K562 (cell line): ENCODE measurements at regions not wholly inside any gene's neighbourhood (a gene's known extent, or its start where the extent isn't known, plus 50 kb on each side); places are given as distances from the start of the nearest gene placed in this dataset.

Experiments used
- ILK ChIP-seq: fragments of 450-650 bp; IDR thresholded peaks from 2 replicates; pipeline ENCODE4 v1.6.1; 2016; ENCODE audit warnings: missing genetic modification characterization, low read depth, mild to moderate bottlenecking, missing compliant biosample characterization, moderate library complexity, borderline replicate concordance
- JUN ChIP-seq, 2 experiments: sonication (generic) in 1 of 2; formaldehyde crosslinking in 1 of 2; IDR thresholded peaks; 2 replicates each; pipeline versions ENCODE4 v1.6.1 to v1.8.0; 2012 to 2022; ENCODE audit warnings: borderline replicate concordance in 2 of 2, mild to moderate bottlenecking in 2 of 2, improper control_type of control experiment in 1 of 2, low read depth in 1 of 2, low read length in 1 of 2, missing genetic modification reagents in 1 of 2
- RBM22 ChIP-seq: fragments of 200-400 bp; formaldehyde crosslinking; IDR thresholded peaks from 2 replicates; pipeline ENCODE4 v1.6.1; 2018; ENCODE audit warnings: low read length, low read depth; ENCODE audit not compliant: poor library complexity, severe bottlenecking
- ZNF766 ChIP-seq: fragments of 200-800 bp; sonication (Bioruptor generic); conservative IDR thresholded peaks from 2 replicates; pipeline ENCODE4 v1.6.1; 2016; ENCODE audit warnings: missing genetic modification characterization, missing compliant biosample characterization
- TF ChIP-seq, protein P1 (sequence below), 2 experiments: fragments of 450-650 bp; formaldehyde crosslinking in 1 of 2; IDR thresholded peaks; 2 replicates each; pipeline versions ENCODE4 v1.4.0 to v1.6.1; 2014 to 2020; ENCODE audit warnings: mild to moderate bottlenecking in 2 of 2, borderline replicate concordance in 1 of 2, low read depth in 1 of 2
- TF ChIP-seq, protein P2 (sequence below): fragments of 250-450 bp; sonication (Bioruptor Pico); IDR thresholded peaks from 2 replicates; pipeline ENCODE4 v1.4.0; 2020
- TF ChIP-seq, protein P3 (sequence below): fragments of 200-400 bp; formaldehyde crosslinking; IDR thresholded peaks from 2 replicates; pipeline ENCODE4 v1.6.1; 2017; ENCODE audit warnings: mild to moderate bottlenecking, low read depth, low read length, moderate library complexity
- TF ChIP-seq, protein P4 (sequence below): fragments of 250-450 bp; sonication (Bioruptor Pico); IDR thresholded peaks from 2 replicates; pipeline ENCODE4 v1.5.0; 2021

DNA sequence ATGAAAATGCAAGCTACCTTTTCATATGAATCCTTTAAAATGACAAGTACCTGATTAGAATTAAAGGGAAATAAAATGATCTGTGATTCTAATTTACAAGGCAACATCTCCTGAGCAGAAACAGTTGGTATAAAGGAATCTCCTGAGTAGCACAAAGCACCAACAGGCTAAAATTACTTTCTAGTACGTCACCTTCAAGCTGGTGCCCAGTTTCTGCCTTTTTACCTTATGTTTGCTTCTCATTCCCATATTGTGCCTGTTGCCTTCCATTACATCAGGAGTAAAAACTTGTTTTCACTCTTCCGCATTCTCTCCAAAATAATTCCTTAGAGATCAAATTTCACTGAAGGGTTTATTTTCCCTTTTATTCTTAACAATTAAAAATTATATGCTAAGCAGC, 587.1 kb upstream of the KCND2 start (continued):
- TF ChIP-seq, protein P1, sequence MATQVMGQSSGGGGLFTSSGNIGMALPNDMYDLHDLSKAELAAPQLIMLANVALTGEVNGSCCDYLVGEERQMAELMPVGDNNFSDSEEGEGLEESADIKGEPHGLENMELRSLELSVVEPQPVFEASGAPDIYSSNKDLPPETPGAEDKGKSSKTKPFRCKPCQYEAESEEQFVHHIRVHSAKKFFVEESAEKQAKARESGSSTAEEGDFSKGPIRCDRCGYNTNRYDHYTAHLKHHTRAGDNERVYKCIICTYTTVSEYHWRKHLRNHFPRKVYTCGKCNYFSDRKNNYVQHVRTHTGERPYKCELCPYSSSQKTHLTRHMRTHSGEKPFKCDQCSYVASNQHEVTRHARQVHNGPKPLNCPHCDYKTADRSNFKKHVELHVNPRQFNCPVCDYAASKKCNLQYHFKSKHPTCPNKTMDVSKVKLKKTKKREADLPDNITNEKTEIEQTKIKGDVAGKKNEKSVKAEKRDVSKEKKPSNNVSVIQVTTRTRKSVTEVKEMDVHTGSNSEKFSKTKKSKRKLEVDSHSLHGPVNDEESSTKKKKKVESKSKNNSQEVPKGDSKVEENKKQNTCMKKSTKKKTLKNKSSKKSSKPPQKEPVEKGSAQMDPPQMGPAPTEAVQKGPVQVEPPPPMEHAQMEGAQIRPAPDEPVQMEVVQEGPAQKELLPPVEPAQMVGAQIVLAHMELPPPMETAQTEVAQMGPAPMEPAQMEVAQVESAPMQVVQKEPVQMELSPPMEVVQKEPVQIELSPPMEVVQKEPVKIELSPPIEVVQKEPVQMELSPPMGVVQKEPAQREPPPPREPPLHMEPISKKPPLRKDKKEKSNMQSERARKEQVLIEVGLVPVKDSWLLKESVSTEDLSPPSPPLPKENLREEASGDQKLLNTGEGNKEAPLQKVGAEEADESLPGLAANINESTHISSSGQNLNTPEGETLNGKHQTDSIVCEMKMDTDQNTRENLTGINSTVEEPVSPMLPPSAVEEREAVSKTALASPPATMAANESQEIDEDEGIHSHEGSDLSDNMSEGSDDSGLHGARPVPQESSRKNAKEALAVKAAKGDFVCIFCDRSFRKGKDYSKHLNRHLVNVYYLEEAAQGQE (IDR thresholded peaks at IDR 0.05; ENCODE audit: borderline replicate concordance): no peak
- TF ChIP-seq, protein P1 (CRISPR knock-in tag; IDR thresholded peaks at IDR 0.05; ENCODE audit: low read depth): no peak
- no peak for TF ChIP-seq ILK (tag)
- TF ChIP-seq, protein P2, sequence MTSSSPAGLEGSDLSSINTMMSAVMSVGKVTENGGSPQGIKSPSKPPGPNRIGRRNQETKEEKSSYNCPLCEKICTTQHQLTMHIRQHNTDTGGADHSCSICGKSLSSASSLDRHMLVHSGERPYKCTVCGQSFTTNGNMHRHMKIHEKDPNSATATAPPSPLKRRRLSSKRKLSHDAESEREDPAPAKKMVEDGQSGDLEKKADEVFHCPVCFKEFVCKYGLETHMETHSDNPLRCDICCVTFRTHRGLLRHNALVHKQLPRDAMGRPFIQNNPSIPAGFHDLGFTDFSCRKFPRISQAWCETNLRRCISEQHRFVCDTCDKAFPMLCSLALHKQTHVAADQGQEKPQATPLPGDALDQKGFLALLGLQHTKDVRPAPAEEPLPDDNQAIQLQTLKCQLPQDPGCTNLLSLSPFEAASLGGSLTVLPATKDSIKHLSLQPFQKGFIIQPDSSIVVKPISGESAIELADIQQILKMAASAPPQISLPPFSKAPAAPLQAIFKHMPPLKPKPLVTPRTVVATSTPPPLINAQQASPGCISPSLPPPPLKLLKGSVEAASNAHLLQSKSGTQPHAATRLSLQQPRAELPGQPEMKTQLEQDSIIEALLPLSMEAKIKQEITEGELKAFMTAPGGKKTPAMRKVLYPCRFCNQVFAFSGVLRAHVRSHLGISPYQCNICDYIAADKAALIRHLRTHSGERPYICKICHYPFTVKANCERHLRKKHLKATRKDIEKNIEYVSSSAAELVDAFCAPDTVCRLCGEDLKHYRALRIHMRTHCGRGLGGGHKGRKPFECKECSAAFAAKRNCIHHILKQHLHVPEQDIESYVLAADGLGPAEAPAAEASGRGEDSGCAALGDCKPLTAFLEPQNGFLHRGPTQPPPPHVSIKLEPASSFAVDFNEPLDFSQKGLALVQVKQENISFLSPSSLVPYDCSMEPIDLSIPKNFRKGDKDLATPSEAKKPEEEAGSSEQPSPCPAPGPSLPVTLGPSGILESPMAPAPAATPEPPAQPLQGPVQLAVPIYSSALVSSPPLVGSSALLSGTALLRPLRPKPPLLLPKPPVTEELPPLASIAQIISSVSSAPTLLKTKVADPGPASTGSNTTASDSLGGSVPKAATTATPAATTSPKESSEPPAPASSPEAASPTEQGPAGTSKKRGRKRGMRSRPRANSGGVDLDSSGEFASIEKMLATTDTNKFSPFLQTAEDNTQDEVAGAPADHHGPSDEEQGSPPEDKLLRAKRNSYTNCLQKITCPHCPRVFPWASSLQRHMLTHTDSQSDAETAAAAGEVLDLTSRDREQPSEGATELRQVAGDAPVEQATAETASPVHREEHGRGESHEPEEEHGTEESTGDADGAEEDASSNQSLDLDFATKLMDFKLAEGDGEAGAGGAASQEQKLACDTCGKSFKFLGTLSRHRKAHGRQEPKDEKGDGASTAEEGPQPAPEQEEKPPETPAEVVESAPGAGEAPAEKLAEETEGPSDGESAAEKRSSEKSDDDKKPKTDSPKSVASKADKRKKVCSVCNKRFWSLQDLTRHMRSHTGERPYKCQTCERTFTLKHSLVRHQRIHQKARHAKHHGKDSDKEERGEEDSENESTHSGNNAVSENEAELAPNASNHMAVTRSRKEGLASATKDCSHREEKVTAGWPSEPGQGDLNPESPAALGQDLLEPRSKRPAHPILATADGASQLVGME: no peak
- no peak for TF ChIP-seq RBM22
- no peak for TF ChIP-seq JUN (IDR thresholded peaks at IDR 0.05; ENCODE audit: borderline replicate concordance, low read depth, low read length)
- TF ChIP-seq JUN (CRISPR knock-in tag; IDR thresholded peaks at IDR 0.05; ENCODE audit: borderline replicate concordance): no peak
- TF ChIP-seq, protein P3, sequence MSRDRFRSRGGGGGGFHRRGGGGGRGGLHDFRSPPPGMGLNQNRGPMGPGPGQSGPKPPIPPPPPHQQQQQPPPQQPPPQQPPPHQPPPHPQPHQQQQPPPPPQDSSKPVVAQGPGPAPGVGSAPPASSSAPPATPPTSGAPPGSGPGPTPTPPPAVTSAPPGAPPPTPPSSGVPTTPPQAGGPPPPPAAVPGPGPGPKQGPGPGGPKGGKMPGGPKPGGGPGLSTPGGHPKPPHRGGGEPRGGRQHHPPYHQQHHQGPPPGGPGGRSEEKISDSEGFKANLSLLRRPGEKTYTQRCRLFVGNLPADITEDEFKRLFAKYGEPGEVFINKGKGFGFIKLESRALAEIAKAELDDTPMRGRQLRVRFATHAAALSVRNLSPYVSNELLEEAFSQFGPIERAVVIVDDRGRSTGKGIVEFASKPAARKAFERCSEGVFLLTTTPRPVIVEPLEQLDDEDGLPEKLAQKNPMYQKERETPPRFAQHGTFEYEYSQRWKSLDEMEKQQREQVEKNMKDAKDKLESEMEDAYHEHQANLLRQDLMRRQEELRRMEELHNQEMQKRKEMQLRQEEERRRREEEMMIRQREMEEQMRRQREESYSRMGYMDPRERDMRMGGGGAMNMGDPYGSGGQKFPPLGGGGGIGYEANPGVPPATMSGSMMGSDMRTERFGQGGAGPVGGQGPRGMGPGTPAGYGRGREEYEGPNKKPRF: no peak
- TF ChIP-seq, protein P4, sequence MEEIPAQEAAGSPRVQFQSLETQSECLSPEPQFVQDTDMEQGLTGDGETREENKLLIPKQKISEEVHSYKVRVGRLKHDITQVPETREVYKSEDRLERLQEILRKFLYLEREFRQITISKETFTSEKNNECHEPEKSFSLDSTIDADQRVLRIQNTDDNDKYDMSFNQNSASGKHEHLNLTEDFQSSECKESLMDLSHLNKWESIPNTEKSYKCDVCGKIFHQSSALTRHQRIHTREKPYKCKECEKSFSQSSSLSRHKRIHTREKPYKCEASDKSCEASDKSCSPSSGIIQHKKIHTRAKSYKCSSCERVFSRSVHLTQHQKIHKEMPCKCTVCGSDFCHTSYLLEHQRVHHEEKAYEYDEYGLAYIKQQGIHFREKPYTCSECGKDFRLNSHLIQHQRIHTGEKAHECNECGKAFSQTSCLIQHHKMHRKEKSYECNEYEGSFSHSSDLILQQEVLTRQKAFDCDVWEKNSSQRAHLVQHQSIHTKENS (CRISPR knock-in tag): no peak
- TF ChIP-seq ZNF766 (CRISPR knock-in tag): no peak
